ENCODE measurements at regions not wholly inside any gene's neighbourhood (a gene's known extent, or its start where the extent isn't known, plus 50 kb on each side); places are given as distances from the start of the nearest gene placed in this dataset.

- ChIA-PET CTCF (interaction anchor here (0.6 kb wide), 1 partner anchor 1377 kb away, joined by 3 read pairs; no protein-coding TSS in a partner anchor), POLR2A (interaction anchor here (0.6 kb wide), 1 partner anchor 305 kb away, joined by 3 read pairs; no protein-coding TSS in a partner anchor)
- Histone ChIP-seq H3K27ac (ENCODE audit: low read depth, low read length) (no peak overlapping the region), H3K4me3 (ENCODE audit: low read length) (no peak overlapping the region), H3K36me3 (ENCODE audit: control insufficient read depth in 2 of 3, insufficient read depth in 3 of 3, low read length in 3 of 3) (no peaks in the 10 kb centered on the region), H3K9me3 (ENCODE audit: control insufficient read depth in 2 of 3, low read length in 3 of 3) (no peaks in the 10 kb centered on the region), H3K27me3 (ENCODE audit: control insufficient read depth in 2 of 2, insufficient read depth in 2 of 2, low read length in 2 of 2) (no peaks in the 10 kb centered on the region), H3K4me1 (ENCODE audit: control insufficient read depth in 2 of 2, insufficient read depth in 2 of 2, low read length in 2 of 2) (peaks cover 0 to 12% of the 10 kb centered on the region in 2 donors)
- Mint-ChIP-seq H3K4me1 (peaks cover 2 to 23% (median 14%) of the 10 kb centered on the region in 7 donors), H3K9me3 (peaks cover 0 to 3% (median 0%) of the 10 kb centered on the region in 11 donors), H3K36me3 (no peaks in the 10 kb centered on the region), H3K27ac (no peak overlapping the region), H3K27me3 (no peaks in the 10 kb centered on the region), H3K4me3 (no peak overlapping the region)
- ATAC-seq (no peak), DNase-seq (no peak)
- intact Hi-C loops (cut with micrococcal nuclease), result no loop called here
Measured at GRCh38 chr12:89988188-89988915, 279.7 kb upstream of the ATP2B1 start.

GRCh38 chr12:89985935-89986334 is 277.3 kb upstream of the ATP2B1 start:
- Histone ChIP-seq H3K27ac (ENCODE audit: low read depth, low read length) (no peak overlapping the region), H3K9me3 (ENCODE audit: control insufficient read depth in 2 of 3, low read length in 3 of 3) (no peaks in the 10 kb centered on the region), H3K4me3 (ENCODE audit: low read length) (no peak overlapping the region), H3K36me3 (ENCODE audit: control insufficient read depth in 2 of 3, insufficient read depth in 3 of 3, low read length in 3 of 3) (no peaks in the 10 kb centered on the region), H3K27me3 (ENCODE audit: control insufficient read depth in 2 of 2, insufficient read depth in 2 of 2, low read length in 2 of 2) (no peaks in the 10 kb centered on the region), H3K4me1 (ENCODE audit: control insufficient read depth in 2 of 2, insufficient read depth in 2 of 2, low read length in 2 of 2) (no peaks in the 10 kb centered on the region)
- Mint-ChIP-seq H3K9me3 (no peaks in the 10 kb centered on the region), H3K27ac (no peak overlapping the region), H3K36me3 (no peaks in the 10 kb centered on the region), H3K4me3 (no peak overlapping the region), H3K4me1 (peaks cover 0 to under 1% (median 0%) of the 10 kb centered on the region in 7 donors), H3K27me3 (no peaks in the 10 kb centered on the region)
- no peak for ATAC-seq
- ChIA-PET POLR2A (no interaction called here), CTCF (no interaction called here)
- DNase-seq, result no peak
- intact Hi-C loops (cut with micrococcal nuclease), result no loop called here

GRCh38 chr12:89984846-89985245 is 276.2 kb upstream of the ATP2B1 start:
- H3K36me3 Mint-ChIP-seq, result no peaks in the 10 kb centered on the region

GRCh38 chr12:89983622-89984021 is 275.0 kb upstream of the ATP2B1 start:
- Mint-ChIP-seq H3K4me3 (no peak overlapping the region), H3K4me1 (no peaks in the 10 kb centered on the region), H3K9me3 (no peaks in the 10 kb centered on the region), H3K27me3 (no peaks in the 10 kb centered on the region), H3K27ac (no peak overlapping the region), H3K36me3 (no peaks in the 10 kb centered on the region)
- no peak for DNase-seq
- no peak for ATAC-seq
- Histone ChIP-seq H3K4me1 (ENCODE audit: control insufficient read depth in 2 of 2, insufficient read depth in 2 of 2, low read length in 2 of 2) (no peaks in the 10 kb centered on the region), H3K27ac (ENCODE audit: low read depth, low read length) (no peak overlapping the region), H3K4me3 (ENCODE audit: low read length) (no peak overlapping the region), H3K27me3 (ENCODE audit: control insufficient read depth in 2 of 2, insufficient read depth in 2 of 2, low read length in 2 of 2) (no peaks in the 10 kb centered on the region), H3K9me3 (ENCODE audit: control insufficient read depth in 2 of 3, low read length in 3 of 3) (no peaks in the 10 kb centered on the region), H3K36me3 (ENCODE audit: control insufficient read depth in 2 of 3, insufficient read depth in 3 of 3, low read length in 3 of 3) (no peaks in the 10 kb centered on the region)
- CTCF ChIA-PET, result no interaction called here
- intact Hi-C loops (cut with micrococcal nuclease), result no loop called here
- POLR2A ChIA-PET, result no interaction called here

More at GRCh38 chr12:89984846-89985245, 276.2 kb upstream of the ATP2B1 start:
- H3K9me3 ChIP-seq (ENCODE audit: control insufficient read depth in 2 of 3, low read length in 3 of 3), result no peaks in the 10 kb centered on the region
- no peak overlapping the region for H3K27ac Mint-ChIP-seq
- H3K9me3 Mint-ChIP-seq, result no peaks in the 10 kb centered on the region
- no peak overlapping the region for H3K27ac ChIP-seq (ENCODE audit: low read depth, low read length)
- ChIA-PET CTCF (no interaction called here), POLR2A (interaction anchor here (0.6 kb wide), 1 partner anchor 10 kb away, joined by 3 read pairs; no protein-coding TSS in a partner anchor)
- H3K27me3 Mint-ChIP-seq, result no peaks in the 10 kb centered on the region
- H3K36me3 ChIP-seq (ENCODE audit: control insufficient read depth in 2 of 3, insufficient read depth in 3 of 3, low read length in 3 of 3), result no peaks in the 10 kb centered on the region
- DNase-seq (no peak), ATAC-seq (no peak)
- intact Hi-C loops (cut with micrococcal nuclease), result no loop called here
- H3K4me1 Mint-ChIP-seq, result no peaks in the 10 kb centered on the region
- no peak overlapping the region for H3K4me3 Mint-ChIP-seq
- no peaks in the 10 kb centered on the region for H3K4me1 ChIP-seq (ENCODE audit: control insufficient read depth in 2 of 2, insufficient read depth in 2 of 2, low read length in 2 of 2)
- H3K27me3 ChIP-seq (ENCODE audit: control insufficient read depth in 2 of 2, insufficient read depth in 2 of 2, low read length in 2 of 2), result no peaks in the 10 kb centered on the region
- no peak overlapping the region for H3K4me3 ChIP-seq (ENCODE audit: low read length)

- DNase-seq, result no peak
- POLR2A ChIA-PET, result no interaction called here
- CTCF ChIA-PET, result no interaction called here
Measured at GRCh38 chr12:89980236-89980635, 271.6 kb upstream of the ATP2B1 start.

GRCh38 chr12:89977405-89978085 is 268.9 kb upstream of the ATP2B1 start:
- Histone ChIP-seq H3K4me3 (ENCODE audit: low read length) (no peak overlapping the region), H3K27me3 (ENCODE audit: control insufficient read depth in 2 of 2, insufficient read depth in 2 of 2, low read length in 2 of 2) (no peaks in the 10 kb centered on the region), H3K9me3 (ENCODE audit: control insufficient read depth in 2 of 3, low read length in 3 of 3) (no peaks in the 10 kb centered on the region), H3K4me1 (ENCODE audit: control insufficient read depth in 2 of 2, insufficient read depth in 2 of 2, low read length in 2 of 2) (no peaks in the 10 kb centered on the region), H3K36me3 (ENCODE audit: control insufficient read depth in 2 of 3, insufficient read depth in 3 of 3, low read length in 3 of 3) (no peaks in the 10 kb centered on the region), H3K27ac (ENCODE audit: low read depth, low read length) (no peak overlapping the region)
- Mint-ChIP-seq H3K36me3 (peaks cover 0 to 4% (median 0%) of the 10 kb centered on the region in 5 donors), H3K27me3 (peaks cover 0 to 4% (median 0%) of the 10 kb centered on the region in 5 donors), H3K4me3 (no peak overlapping the region), H3K4me1 (peaks cover 0 to 6% (median 2%) of the 10 kb centered on the region in 7 donors), H3K9me3 (no peaks in the 10 kb centered on the region), H3K27ac (no peak overlapping the region)
- ATAC-seq (no peak), DNase-seq (no peak)
- CTCF ChIA-PET, result no interaction called here
- POLR2A ChIA-PET, result no interaction called here
- intact Hi-C loops (cut with micrococcal nuclease), result loop anchor here in 1 of 2 donors (10.0 kb wide), 1 partner anchor 107 kb away; no protein-coding TSS in a partner anchor

More at GRCh38 chr12:89980236-89980635, 271.6 kb upstream of the ATP2B1 start:
- intact Hi-C loops (cut with micrococcal nuclease), result no loop called here
- Mint-ChIP-seq H3K4me1 (peaks cover 0 to 3% (median 2%) of the 10 kb centered on the region in 7 donors), H3K36me3 (peaks cover 0 to 4% (median 0%) of the 10 kb centered on the region in 5 donors), H3K4me3 (no peak overlapping the region), H3K27me3 (peaks cover 0 to 4% (median 0%) of the 10 kb centered on the region in 5 donors), H3K9me3 (no peaks in the 10 kb centered on the region), H3K27ac (no peak overlapping the region)
- Histone ChIP-seq H3K4me1 (ENCODE audit: control insufficient read depth in 2 of 2, insufficient read depth in 2 of 2, low read length in 2 of 2) (no peaks in the 10 kb centered on the region), H3K36me3 (ENCODE audit: control insufficient read depth in 2 of 3, insufficient read depth in 3 of 3, low read length in 3 of 3) (no peaks in the 10 kb centered on the region), H3K27me3 (ENCODE audit: control insufficient read depth in 2 of 2, insufficient read depth in 2 of 2, low read length in 2 of 2) (no peaks in the 10 kb centered on the region), H3K27ac (ENCODE audit: low read depth, low read length) (no peak overlapping the region), H3K9me3 (ENCODE audit: control insufficient read depth in 2 of 3, low read length in 3 of 3) (no peaks in the 10 kb centered on the region), H3K4me3 (ENCODE audit: low read length) (no peak overlapping the region)
- ATAC-seq, result peak; percentile 53

All from naive thymus-derived CD4-positive, alpha-beta T cell (primary cell).